PFSK-1 (cell line): ENCODE measurements at regions not wholly inside any gene's neighbourhood (a gene's known extent, or its start where the extent isn't known, plus 50 kb on each side); places are given as distances from the start of the nearest gene placed in this dataset.

Experiments
- FOXP2 ChIP-seq: optimal IDR thresholded peaks from 2 replicates; pipeline ENCODE3; 2011; ENCODE audit warnings: borderline replicate concordance, control low read depth, inconsistent platforms; ENCODE audit not compliant: insufficient read depth; ENCODE audit errors: extremely low read length, extremely low read depth
- POLR2AphosphoS5 ChIP-seq: IDR thresholded peaks from 2 replicates; pipeline ENCODE4 v1.6.1; 2012; ENCODE audit warnings: low read depth, mild to moderate bottlenecking, control low read depth, low read length, moderate library complexity
- SIN3A ChIP-seq: IDR thresholded peaks from 2 replicates; pipeline ENCODE4 v1.6.1; 2012; ENCODE audit warnings: mild to moderate bottlenecking, low read length, moderate library complexity, borderline replicate concordance; ENCODE audit not compliant: insufficient read depth
- TAF1 ChIP-seq: IDR thresholded peaks from 2 replicates; pipeline ENCODE4 v1.6.1; 2012; ENCODE audit warnings: low read length, control low read depth, borderline replicate concordance; ENCODE audit not compliant: insufficient read depth
- TF ChIP-seq, protein P1 (sequence below), 2 experiments: IDR thresholded peaks; 2 replicates each; pipeline versions ENCODE4 v1.6.1 to v1.8.0; 2011 to 2012; ENCODE audit warnings: low read depth in 2 of 2, low read length in 2 of 2, control low read depth in 1 of 2, inconsistent platforms in 1 of 2, mild to moderate bottlenecking in 1 of 2, moderate library complexity in 1 of 2; ENCODE audit not compliant: insufficient read depth in 1 of 2

DNA sequence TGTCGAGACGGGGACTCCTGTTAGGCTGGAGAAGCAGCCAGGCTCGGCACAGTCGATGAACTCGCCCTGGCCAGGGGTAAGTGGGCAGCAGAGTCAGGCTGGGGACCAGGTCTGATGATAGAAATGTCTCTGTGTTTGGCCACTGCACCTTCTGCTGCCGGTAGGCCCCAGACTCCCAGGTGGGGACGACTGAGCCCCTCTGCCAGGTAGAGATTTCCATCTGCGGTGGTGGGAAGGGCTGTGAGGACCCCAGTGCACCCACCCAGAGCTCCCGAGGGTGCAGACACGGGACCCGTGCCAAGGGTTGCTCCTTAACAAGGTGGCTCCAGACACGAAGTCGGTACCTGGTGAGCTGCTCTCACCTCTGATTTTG, 862.5 kb downstream of the TBC1D22A start:
- TF ChIP-seq POLR2AphosphoS5 (no peak), FOXP2 (no peak), TAF1 (no peak), SIN3A (no peak)
- TF ChIP-seq, protein P1, sequence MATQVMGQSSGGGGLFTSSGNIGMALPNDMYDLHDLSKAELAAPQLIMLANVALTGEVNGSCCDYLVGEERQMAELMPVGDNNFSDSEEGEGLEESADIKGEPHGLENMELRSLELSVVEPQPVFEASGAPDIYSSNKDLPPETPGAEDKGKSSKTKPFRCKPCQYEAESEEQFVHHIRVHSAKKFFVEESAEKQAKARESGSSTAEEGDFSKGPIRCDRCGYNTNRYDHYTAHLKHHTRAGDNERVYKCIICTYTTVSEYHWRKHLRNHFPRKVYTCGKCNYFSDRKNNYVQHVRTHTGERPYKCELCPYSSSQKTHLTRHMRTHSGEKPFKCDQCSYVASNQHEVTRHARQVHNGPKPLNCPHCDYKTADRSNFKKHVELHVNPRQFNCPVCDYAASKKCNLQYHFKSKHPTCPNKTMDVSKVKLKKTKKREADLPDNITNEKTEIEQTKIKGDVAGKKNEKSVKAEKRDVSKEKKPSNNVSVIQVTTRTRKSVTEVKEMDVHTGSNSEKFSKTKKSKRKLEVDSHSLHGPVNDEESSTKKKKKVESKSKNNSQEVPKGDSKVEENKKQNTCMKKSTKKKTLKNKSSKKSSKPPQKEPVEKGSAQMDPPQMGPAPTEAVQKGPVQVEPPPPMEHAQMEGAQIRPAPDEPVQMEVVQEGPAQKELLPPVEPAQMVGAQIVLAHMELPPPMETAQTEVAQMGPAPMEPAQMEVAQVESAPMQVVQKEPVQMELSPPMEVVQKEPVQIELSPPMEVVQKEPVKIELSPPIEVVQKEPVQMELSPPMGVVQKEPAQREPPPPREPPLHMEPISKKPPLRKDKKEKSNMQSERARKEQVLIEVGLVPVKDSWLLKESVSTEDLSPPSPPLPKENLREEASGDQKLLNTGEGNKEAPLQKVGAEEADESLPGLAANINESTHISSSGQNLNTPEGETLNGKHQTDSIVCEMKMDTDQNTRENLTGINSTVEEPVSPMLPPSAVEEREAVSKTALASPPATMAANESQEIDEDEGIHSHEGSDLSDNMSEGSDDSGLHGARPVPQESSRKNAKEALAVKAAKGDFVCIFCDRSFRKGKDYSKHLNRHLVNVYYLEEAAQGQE (IDR thresholded peaks at IDR 0.05; ENCODE audit: insufficient read depth in 1 of 2, low read depth in 2 of 2, low read length in 2 of 2), result no peak
